Caco-2 (cell line): ENCODE measurements at regions not wholly inside any gene's neighbourhood (a gene's known extent, or its start where the extent isn't known, plus 50 kb on each side); places are given as distances from the start of the nearest gene placed in this dataset.

ENCODE experiments used
- BruUV-seq: library from RNA; stranded (reverse); fragments of 400-500 nt; replicated peaks from 2 replicates; lab custom pipeline; 2021; lab: Mats Ljungman, UMichigan
- CTCF ChIA-PET: fragments of 300-600 bp; sonication (Branson Sonifier 250); formaldehyde crosslinking; loops from one replicate; lab custom pipeline; 2022; ENCODE audit warnings: antibody characterized with exemption; lab: Charles Lee
- POLR2A ChIA-PET: fragments of 300-600 bp; sonication (Branson Sonifier 250); formaldehyde crosslinking; loops from one replicate; lab custom pipeline; 2022; ENCODE audit warnings: antibody characterized with exemption; lab: Charles Lee
- DNase-seq, 2 experiments: peaks; one replicate each; pipeline versions ENCODE4 v3.0.0 to v3.0.0-alpha.2; 2020 to 2022
- H3K27me3 ChIP-seq: replicated peaks from 2 replicates; pipeline ENCODE4 v1.6.0; 2011; ENCODE audit warnings: low read length; ENCODE audit not compliant: control insufficient read depth, insufficient read depth
- H3K36me3 ChIP-seq: 2 replicates; pipeline ENCODE4 v1.5.1; 2011; ENCODE audit warnings: low read length; ENCODE audit not compliant: control insufficient read depth, insufficient read depth
- H3K4me1 ChIP-seq: fragments of 250-450 bp; sonication (Bioruptor Pico); 2 replicates; pipeline ENCODE4 v1.5.1; 2020; ENCODE audit warnings: mild to moderate bottlenecking
- H3K4me3 ChIP-seq: 2 replicates; pipeline ENCODE4 v1.5.1; 2011; ENCODE audit warnings: low read depth, mild to moderate bottlenecking, control low read depth, low read length
- H3K9me3 ChIP-seq: fragments of 250-450 bp; sonication (Bioruptor Pico); 2 replicates; pipeline ENCODE4 v1.5.1; 2020; ENCODE audit warnings: mild to moderate bottlenecking, moderate library complexity
- H3K27ac Mint-ChIP-seq: one replicate; pipeline ENCODE4 v1.8.0; 2022; ENCODE audit warnings: mixed read lengths; ENCODE audit not compliant: unreplicated experiment
- H3K27me3 Mint-ChIP-seq: one replicate; pipeline ENCODE4 v1.8.0; 2022; ENCODE audit warnings: mixed read lengths; ENCODE audit not compliant: insufficient read depth, unreplicated experiment
- H3K36me3 Mint-ChIP-seq: one replicate; pipeline ENCODE4 v1.8.0; 2022; ENCODE audit warnings: mild to moderate bottlenecking, mixed read lengths; ENCODE audit not compliant: insufficient read depth, unreplicated experiment
- H3K4me1 Mint-ChIP-seq: one replicate; pipeline ENCODE4 v1.8.0; 2022; ENCODE audit warnings: low read depth, mixed read lengths; ENCODE audit not compliant: unreplicated experiment
- H3K4me3 Mint-ChIP-seq: one replicate; pipeline ENCODE4 v1.8.0; 2022; ENCODE audit warnings: mild to moderate bottlenecking, moderate library complexity, mixed read lengths; ENCODE audit not compliant: unreplicated experiment
- H3K9me3 Mint-ChIP-seq: one replicate; pipeline ENCODE4 v1.8.0; 2022; ENCODE audit warnings: mixed read lengths; ENCODE audit not compliant: unreplicated experiment
- CTCF ChIP-seq, 2 experiments: fragments of 200-600 bp in 1 of 2; IDR thresholded peaks; 1 replicate in 1 of 2; 2 replicates in 1 of 2; pipeline versions ENCODE4 v1.5.1 to v1.8.0; 2011 to 2022; ENCODE audit warnings: antibody characterized with exemption in 1 of 2, control low read depth in 1 of 2, inconsistent platforms in 1 of 2, low read depth in 1 of 2, low read length in 1 of 2, mild to moderate bottlenecking in 1 of 2, moderate library complexity in 1 of 2; ENCODE audit not compliant: insufficient read depth in 1 of 2, severe bottlenecking in 1 of 2, unreplicated experiment in 1 of 2
- intact Hi-C: fragments of 100-400 bp; cut with micrococcal nuclease; formaldehyde crosslinking; loops from one replicate; pipeline ENCODE4 v1.10.0; 2022; ENCODE audit not compliant: unreplicated experiment

GRCh38 chrX:95860127-95860526 lies 824.5 kb upstream of the DIAPH2 start:
- no peaks in the 10 kb centered on the region for H3K4me1 ChIP-seq
- DNase-seq, result no peak
- H3K36me3 Mint-ChIP-seq, result no peaks in the 10 kb centered on the region
- ChIA-PET CTCF (no interaction called here), POLR2A (no interaction called here)
- H3K27me3 ChIP-seq, result no peaks in the 10 kb centered on the region
- no peak overlapping the region for H3K4me3 Mint-ChIP-seq
- peaks cover 7% of the 10 kb centered on the region for H3K9me3 Mint-ChIP-seq
- intact Hi-C loops, result no loop called here
- H3K27me3 Mint-ChIP-seq, result no peaks in the 10 kb centered on the region
- no peaks in the 10 kb centered on the region for H3K36me3 ChIP-seq
- no peak overlapping the region for H3K4me3 ChIP-seq
- no peaks in the 10 kb centered on the region for H3K9me3 ChIP-seq
- no peak for TF ChIP-seq CTCF (IDR thresholded peaks at IDR 0.05; ENCODE audit: insufficient read depth in 1 of 2, low read depth in 1 of 2, low read length in 1 of 2, severe bottlenecking in 1 of 2, unreplicated experiment in 1 of 2)
- BruUV-seq, result no TSS peak
- no peaks in the 10 kb centered on the region for H3K4me1 Mint-ChIP-seq
- no peak overlapping the region for H3K27ac Mint-ChIP-seq

- intact Hi-C loops, result no loop called here
- no TSS peak for BruUV-seq
- Mint-ChIP-seq H3K4me3 (no peak overlapping the region), H3K27me3 (no peaks in the 10 kb centered on the region), H3K27ac (no peak overlapping the region), H3K4me1 (no peaks in the 10 kb centered on the region), H3K9me3 (no peaks in the 10 kb centered on the region), H3K36me3 (no peaks in the 10 kb centered on the region)
- Histone ChIP-seq H3K27me3 (no peaks in the 10 kb centered on the region), H3K4me1 (no peaks in the 10 kb centered on the region), H3K9me3 (no peaks in the 10 kb centered on the region), H3K4me3 (no peak overlapping the region), H3K36me3 (no peaks in the 10 kb centered on the region)
- ChIA-PET POLR2A (no interaction called here), CTCF (no interaction called here)
- DNase-seq, result no peak
- no peak for TF ChIP-seq CTCF (IDR thresholded peaks at IDR 0.05; ENCODE audit: insufficient read depth in 1 of 2, low read depth in 1 of 2, low read length in 1 of 2, severe bottlenecking in 1 of 2, unreplicated experiment in 1 of 2)
Observed at GRCh38 chrX:95875661-95876060, 809.0 kb upstream of the DIAPH2 start.

GRCh38 chrX:95878874-95879273 lies 805.8 kb upstream of the DIAPH2 start:
- no peaks in the 10 kb centered on the region for H3K36me3 ChIP-seq
- Mint-ChIP-seq H3K9me3 (no peaks in the 10 kb centered on the region), H3K4me3 (no peak overlapping the region), H3K27ac (no peak overlapping the region), H3K27me3 (no peaks in the 10 kb centered on the region), H3K4me1 (no peaks in the 10 kb centered on the region), H3K36me3 (no peaks in the 10 kb centered on the region)
- TF ChIP-seq CTCF (IDR thresholded peaks at IDR 0.05; ENCODE audit: insufficient read depth in 1 of 2, low read depth in 1 of 2, low read length in 1 of 2, severe bottlenecking in 1 of 2, unreplicated experiment in 1 of 2), result no peak
- intact Hi-C loops, result no loop called here
- no TSS peak for BruUV-seq
- H3K27me3 ChIP-seq, result no peaks in the 10 kb centered on the region
- CTCF ChIA-PET, result no interaction called here
- no peaks in the 10 kb centered on the region for H3K4me1 ChIP-seq
- no peak overlapping the region for H3K4me3 ChIP-seq
- POLR2A ChIA-PET, result no interaction called here
- DNase-seq, result no peak
- H3K9me3 ChIP-seq, result no peaks in the 10 kb centered on the region
